Activated naive CD4-positive, alpha-beta T cell treated with anti-CD3 and anti-CD28 coated beads, Interleukin-2, amount 50 U/mL, for 72 hours (primary cell): ENCODE measurements at regions not wholly inside any gene's neighbourhood (a gene's known extent, or its start where the extent isn't known, plus 50 kb on each side); places are given as distances from the start of the nearest gene placed in this dataset.
"Not testable (repeated sequence)": the region's sequence is repeated elsewhere in the genome, so short reads cannot be mapped to it uniquely, and the experiment has no call there.

Experiments used
- ATAC-seq, 2 donors: fragments of 150-1000 bp; cut with Tn5 transposase; 2 replicates each; pipeline ENCODE4 v1.10.0; 2021; ENCODE audit warnings: mild to moderate bottlenecking in 2 of 2, moderate library complexity in 2 of 2
- DNase-seq, 2 donors: peaks; one replicate each; pipeline ENCODE4 v3.0.0; 2021 to 2022; ENCODE audit warnings: low spot score in 2 of 2
- H3K27ac Mint-ChIP-seq, 2 donors: one replicate each; pipeline ENCODE4 v1.8.0; 2022; ENCODE audit warnings: mild to moderate bottlenecking in 2 of 2, mixed read lengths in 2 of 2
- H3K36me3 Mint-ChIP-seq, 2 donors: one replicate each; pipeline ENCODE4 v1.8.0; 2022; ENCODE audit warnings: mixed read lengths in 2 of 2
- H3K9me3 Mint-ChIP-seq, 2 donors: one replicate each; pipeline ENCODE4 v1.8.0; 2022; ENCODE audit warnings: mixed read lengths in 2 of 2

GRCh38 chrX:39787999-39788398 is 309.8 kb downstream of the BCOR start:
- H3K9me3 Mint-ChIP-seq = no peaks in the 10 kb centered on the region
- no peaks in the 10 kb centered on the region for H3K36me3 Mint-ChIP-seq
- ATAC-seq (peak in 1 of 2 donors; percentile 34), DNase-seq (no peak)
- H3K27ac Mint-ChIP-seq = no peak overlapping the region

DNA sequence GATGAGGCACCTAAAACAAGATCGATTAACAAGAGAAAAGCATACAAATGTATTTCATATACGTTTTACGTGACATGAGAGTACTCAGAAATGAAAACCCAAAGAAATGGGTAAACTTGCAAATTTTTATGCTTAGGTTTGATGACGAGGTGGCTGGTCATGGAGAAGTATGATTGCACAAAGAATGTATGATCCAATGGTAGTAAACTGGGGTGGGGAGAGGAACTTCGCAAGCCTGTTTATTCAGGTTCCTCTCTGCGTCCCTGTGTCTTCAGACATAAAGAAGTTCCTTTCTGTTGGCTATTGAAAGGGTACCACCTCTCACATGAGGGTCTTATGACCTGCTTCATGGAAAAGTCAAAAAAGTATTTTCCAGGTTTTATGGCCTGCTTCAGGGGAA is 309.2 kb downstream of the BCOR start:
- H3K27ac Mint-ChIP-seq = no peak overlapping the region
- no peak for ATAC-seq
- H3K36me3 Mint-ChIP-seq = no peaks in the 10 kb centered on the region
- DNase-seq = no peak
- no peaks in the 10 kb centered on the region for H3K9me3 Mint-ChIP-seq

DNA sequence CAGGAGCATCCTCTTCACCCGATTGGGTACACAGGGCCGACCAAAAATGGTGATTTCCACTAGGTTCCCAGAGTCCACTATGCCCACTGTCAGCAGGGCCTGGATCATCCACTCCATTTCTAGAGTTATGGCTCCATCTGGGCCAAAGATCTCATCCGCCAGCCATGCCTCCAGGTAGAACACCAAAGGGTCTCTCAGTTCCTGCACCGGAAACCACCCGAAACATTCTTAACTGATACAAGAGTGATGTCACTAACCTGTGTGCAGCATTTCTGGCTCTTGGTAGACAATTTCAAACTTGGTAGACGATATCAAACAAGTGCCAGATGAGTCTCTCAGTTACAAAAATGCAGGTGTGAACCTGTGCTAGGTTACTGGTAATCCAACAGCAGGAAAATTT is 306.1 kb downstream of the BCOR start:
- H3K36me3 Mint-ChIP-seq = no peaks in the 10 kb centered on the region
- ATAC-seq (no peak), DNase-seq (no peak)
- no peak overlapping the region for H3K27ac Mint-ChIP-seq
- H3K9me3 Mint-ChIP-seq = no peaks in the 10 kb centered on the region

DNA sequence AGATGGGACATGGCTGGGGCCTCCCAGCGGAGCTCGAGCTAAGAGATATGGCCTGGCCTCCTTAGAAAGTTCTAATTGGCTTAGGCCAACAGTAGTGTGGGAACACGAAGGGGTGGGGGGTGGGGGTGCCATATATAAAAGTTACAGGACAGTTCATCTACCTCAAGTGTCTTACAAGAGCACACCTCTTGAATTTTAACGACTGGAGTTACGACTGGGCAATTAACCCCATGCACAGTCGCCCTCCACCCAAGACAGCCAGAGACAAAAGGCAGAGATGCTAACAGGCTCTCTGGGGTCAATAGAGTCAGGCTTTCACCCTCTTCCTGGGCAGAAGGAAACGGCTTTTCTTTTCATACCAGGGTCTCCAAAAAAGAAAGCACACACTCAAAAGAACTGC is 302.2 kb downstream of the BCOR start:
- no peaks in the 10 kb centered on the region for H3K36me3 Mint-ChIP-seq
- no peak for ATAC-seq
- H3K27ac Mint-ChIP-seq = no peak overlapping the region
- DNase-seq = no peak
- H3K9me3 Mint-ChIP-seq = no peaks in the 10 kb centered on the region

DNA sequence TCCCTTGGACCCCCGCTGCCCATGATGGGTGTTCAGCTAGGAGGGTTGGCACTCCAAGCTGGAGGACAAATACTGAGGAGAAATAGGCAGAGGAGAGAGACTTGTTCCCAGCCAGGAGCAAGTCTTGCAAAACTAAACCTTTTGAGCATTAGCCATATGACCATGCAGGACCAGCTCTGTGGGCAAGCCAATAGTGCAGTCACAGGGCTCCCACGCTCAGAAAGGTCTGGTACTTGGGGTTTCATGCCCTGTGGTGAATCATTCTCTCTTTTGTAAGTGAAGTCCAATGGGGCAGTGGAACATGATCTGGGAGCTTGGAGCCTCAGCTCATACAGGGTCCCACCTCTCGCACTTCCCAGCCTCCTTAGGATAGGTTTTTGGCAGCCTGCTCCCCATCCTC is 300.9 kb downstream of the BCOR start:
- Mint-ChIP-seq H3K9me3 (no peaks in the 10 kb centered on the region), H3K27ac (no peak overlapping the region), H3K36me3 (no peaks in the 10 kb centered on the region)
- ATAC-seq (peak in 1 of 2 donors; percentile 31), DNase-seq (no peak)

DNA sequence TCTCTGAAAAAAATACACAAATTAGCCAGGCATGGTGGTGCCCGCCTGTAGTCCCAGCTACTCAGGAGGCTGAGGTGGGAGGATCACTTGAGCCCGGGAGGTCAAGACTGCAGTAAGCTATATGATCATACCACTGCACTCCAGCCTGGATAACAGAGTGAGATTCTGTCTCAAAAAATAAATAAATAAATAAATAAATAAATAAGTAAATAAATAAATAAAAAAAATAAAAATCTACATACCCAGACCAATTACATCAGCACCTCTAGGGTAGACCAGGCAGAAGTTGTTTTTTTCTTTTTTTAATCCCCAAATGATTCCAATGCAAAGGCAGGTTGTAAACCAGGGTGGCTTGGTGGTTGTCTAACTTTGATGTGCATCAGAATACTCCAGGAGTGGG is 299.3 kb downstream of the BCOR start:
- not testable (repeated sequence) for ATAC-seq, H3K27ac Mint-ChIP-seq, H3K36me3 Mint-ChIP-seq, DNase-seq, H3K9me3 Mint-ChIP-seq

- Mint-ChIP-seq H3K36me3 (peaks cover 0 to 15% of the 10 kb centered on the region in 2 donors), H3K9me3 (peaks cover 0 to 4% of the 10 kb centered on the region in 2 donors), H3K27ac (no peak overlapping the region)
- no peak for ATAC-seq
- DNase-seq = no peak
Observed at GRCh38 chrX:39802354-39802753, 295.4 kb downstream of the BCOR start.

- DNase-seq = no peak
- Mint-ChIP-seq H3K9me3 (peaks cover 0 to 4% of the 10 kb centered on the region in 2 donors), H3K27ac (no peak overlapping the region), H3K36me3 (peaks cover 0 to 15% of the 10 kb centered on the region in 2 donors)
- ATAC-seq = no peak
Observed at GRCh38 chrX:39802908-39803307, 294.9 kb downstream of the BCOR start.

- peaks cover 0 to 4% of the 10 kb centered on the region in 2 donors for H3K9me3 Mint-ChIP-seq
- H3K36me3 Mint-ChIP-seq = peaks cover 0 to 15% of the 10 kb centered on the region in 2 donors
- peak in 1 of 2 donors; percentile 47 for ATAC-seq
- H3K27ac Mint-ChIP-seq = peak overlapping the region; percentile 29 to 89
- DNase-seq = no peak
Observed at GRCh38 chrX:39805022-39805421, 292.7 kb downstream of the BCOR start.

- DNase-seq = peak in 1 of 2 donors; percentile 57
- peak overlapping the region in 1 of 2 donors; percentile 89 for H3K27ac Mint-ChIP-seq
- peak in 1 of 2 donors; percentile 83 for ATAC-seq
- peaks cover 0 to 15% of the 10 kb centered on the region in 2 donors for H3K36me3 Mint-ChIP-seq
- peaks cover 0 to 4% of the 10 kb centered on the region in 2 donors for H3K9me3 Mint-ChIP-seq
Observed at GRCh38 chrX:39805825-39806224, 291.9 kb downstream of the BCOR start.

DNA sequence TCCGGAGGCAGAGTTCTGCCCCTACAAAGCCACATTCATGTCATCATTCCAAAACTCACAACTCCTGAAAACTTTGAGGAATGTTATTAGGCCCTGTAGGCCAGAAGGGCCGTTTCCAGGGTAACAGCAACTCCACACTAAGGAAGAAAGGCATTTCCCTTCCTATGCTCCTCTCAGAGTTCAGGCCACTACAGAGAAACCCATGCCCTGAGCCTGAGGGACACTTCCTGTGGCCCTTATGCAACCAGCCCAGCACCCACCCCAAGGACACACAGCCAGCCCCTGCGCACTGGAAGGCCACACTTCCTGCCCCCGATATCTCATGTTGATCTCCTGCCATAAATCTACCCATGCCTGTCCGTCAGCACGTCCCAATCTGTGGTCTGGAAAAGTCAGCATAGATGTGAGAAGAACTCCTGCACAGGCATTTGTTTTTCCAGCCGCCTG is 289.3 kb downstream of the BCOR start:
- Mint-ChIP-seq H3K9me3 (peaks cover 0 to 4% of the 10 kb centered on the region in 2 donors), H3K27ac (no peak overlapping the region), H3K36me3 (peaks cover 0 to 15% of the 10 kb centered on the region in 2 donors)
- DNase-seq (no peak), ATAC-seq (no peak)

DNA sequence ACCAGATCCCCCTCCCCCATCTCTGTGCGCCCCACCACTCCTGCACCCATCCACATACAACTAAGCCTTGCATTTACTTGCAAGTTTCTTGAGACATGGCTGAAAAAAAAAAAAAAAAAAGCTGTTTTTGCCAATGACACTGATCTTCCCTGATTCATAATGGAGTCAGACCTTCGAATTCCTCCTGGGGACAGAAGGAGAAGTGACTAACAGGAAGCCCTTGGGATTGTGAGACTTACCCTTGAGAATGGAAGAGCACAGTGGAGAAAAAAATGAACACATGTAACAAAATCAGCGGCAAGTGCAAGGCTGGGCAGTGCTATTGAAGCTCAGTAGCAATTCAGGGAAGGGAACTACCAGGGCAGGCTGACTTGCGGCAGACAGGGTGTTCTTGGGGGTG is 288.4 kb downstream of the BCOR start:
- H3K27ac Mint-ChIP-seq = no peak overlapping the region
- ATAC-seq = no peak
- H3K9me3 Mint-ChIP-seq = peaks cover 0 to 4% of the 10 kb centered on the region in 2 donors
- DNase-seq = no peak
- peaks cover 0 to 15% of the 10 kb centered on the region in 2 donors for H3K36me3 Mint-ChIP-seq

GRCh38 chrX:39810901-39811300 is 286.9 kb downstream of the BCOR start:
- ATAC-seq = no peak
- no peak for DNase-seq
- no peaks in the 10 kb centered on the region for H3K9me3 Mint-ChIP-seq
- no peak overlapping the region for H3K27ac Mint-ChIP-seq
- peaks cover 0 to 8% of the 10 kb centered on the region in 2 donors for H3K36me3 Mint-ChIP-seq

GRCh38 chrX:39811376-39811775 is 286.4 kb downstream of the BCOR start:
- H3K27ac Mint-ChIP-seq = no peak overlapping the region
- H3K9me3 Mint-ChIP-seq = no peaks in the 10 kb centered on the region
- DNase-seq (no peak), ATAC-seq (no peak)
- H3K36me3 Mint-ChIP-seq = peaks cover 0 to 3% of the 10 kb centered on the region in 2 donors

GRCh38 chrX:39813631-39814277 is 284.0 kb downstream of the BCOR start:
- no peak for ATAC-seq
- Mint-ChIP-seq H3K9me3 (no peaks in the 10 kb centered on the region), H3K27ac (no peak overlapping the region), H3K36me3 (no peaks in the 10 kb centered on the region)
- no peak for DNase-seq

GRCh38 chrX:39814391-39814790 is 283.4 kb downstream of the BCOR start:
- ATAC-seq (no peak), DNase-seq (no peak)
- no peak overlapping the region for H3K27ac Mint-ChIP-seq
- H3K9me3 Mint-ChIP-seq = no peaks in the 10 kb centered on the region
- no peaks in the 10 kb centered on the region for H3K36me3 Mint-ChIP-seq

GRCh38 chrX:39815631-39816030 is 282.1 kb downstream of the BCOR start:
- Mint-ChIP-seq H3K27ac (peak overlapping the region in 1 of 2 donors; percentile 82), H3K9me3 (no peaks in the 10 kb centered on the region), H3K36me3 (no peaks in the 10 kb centered on the region)
- DNase-seq (peak in 1 of 2 donors; percentile 71), ATAC-seq (peak; percentile 80 to 92)
